NCI-H526 (cell line): ENCODE measurements at regions not wholly inside any gene's neighbourhood (a gene's known extent, or its start where the extent isn't known, plus 50 kb on each side); places are given as distances from the start of the nearest gene placed in this dataset.
"Not testable (repeated sequence)": the region's sequence is repeated elsewhere in the genome, so short reads cannot be mapped to it uniquely, and the experiment has no call there.

ENCODE experiments used
- DNase-seq, 2 experiments: peaks; one replicate each; lab custom pipeline; 2025; lab: John Stamatoyannopoulos, UW

DNA sequence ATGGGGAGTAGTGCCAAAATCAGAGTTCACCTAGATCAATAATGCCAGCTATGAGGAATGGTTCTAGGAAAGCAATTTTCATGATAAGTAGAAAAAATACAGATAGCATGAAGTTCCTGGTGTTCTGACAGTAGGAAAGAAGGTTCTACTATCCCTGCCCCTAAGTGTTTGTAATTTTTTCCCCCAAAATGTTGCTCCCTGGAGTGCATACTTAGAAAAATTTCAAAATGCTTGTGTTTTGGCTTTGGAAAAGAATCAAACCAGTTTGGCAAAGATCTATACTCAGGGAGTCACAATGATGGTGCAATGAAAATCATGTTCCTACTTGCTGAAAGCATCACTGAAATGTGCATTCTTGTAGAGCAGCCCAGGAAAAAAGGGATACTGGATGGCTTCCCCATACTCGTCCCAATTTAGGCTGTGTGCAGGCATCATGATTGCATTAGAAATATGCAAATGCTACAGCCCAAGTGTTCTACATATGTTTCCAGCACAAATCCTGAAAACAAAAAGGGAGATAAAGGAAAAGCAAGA is 74.7 kb downstream of the LPAR4 start:
- no peak for DNase-seq

DNA sequence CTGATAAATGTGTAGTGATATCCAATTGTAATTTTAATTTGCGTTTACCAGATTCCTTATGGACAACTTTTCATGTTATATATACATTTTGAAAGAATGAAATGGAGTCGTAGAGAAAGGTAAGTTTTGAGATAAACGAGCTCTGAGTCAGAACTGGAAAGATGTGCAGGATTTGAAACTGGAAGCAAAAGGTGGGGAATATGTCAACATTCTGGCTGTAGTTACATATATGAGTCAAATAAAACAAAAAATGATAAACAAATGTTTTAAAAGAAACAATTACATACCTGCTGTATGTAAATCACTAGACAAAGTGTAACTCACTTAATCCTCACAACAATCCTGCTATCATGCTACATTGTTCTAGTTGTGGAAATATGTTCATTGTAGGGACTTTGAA is 84.0 kb downstream of the LPAR4 start:
- DNase-seq, result no peak

DNA sequence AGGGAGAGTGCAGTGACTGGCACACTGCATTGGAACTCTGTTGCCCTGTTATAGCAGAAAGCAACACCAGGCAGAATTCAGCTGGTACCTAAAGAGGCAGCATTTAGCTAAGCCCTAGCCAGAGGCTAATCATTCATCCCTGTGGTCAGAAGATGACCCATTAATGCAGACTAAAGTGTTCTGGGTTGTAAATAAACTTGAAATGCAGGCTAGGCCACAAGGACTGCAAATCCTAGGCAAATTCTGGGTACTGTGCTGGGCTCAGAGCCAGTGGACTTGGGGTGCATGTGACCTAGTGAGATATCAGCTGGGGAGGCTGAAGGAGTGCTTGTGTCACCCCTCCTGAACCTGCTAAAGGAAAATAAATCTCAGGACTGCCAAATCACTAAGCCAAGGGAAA is 91.2 kb downstream of the LPAR4 start:
- DNase-seq, result peak; percentile 14 to 33

DNA sequence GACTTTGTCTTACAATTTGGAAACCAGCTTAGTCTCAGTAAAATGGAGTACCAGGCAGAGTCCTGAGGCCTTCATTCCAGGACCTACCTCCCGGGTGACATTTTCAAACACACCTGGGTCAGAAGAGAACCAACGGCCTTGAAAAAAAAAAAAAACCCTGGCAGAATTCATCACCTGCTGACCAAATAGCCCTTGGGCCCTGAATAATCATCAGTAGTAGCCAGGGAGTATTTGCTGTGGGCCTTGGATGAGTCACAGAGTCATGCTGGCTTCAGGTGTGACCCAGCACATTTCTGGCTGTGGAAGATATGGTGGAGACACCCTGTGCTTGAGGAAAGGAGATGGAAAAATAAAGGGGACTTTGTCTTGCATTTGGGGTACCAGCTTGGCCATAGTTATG is 92.2 kb downstream of the LPAR4 start:
- no peak for DNase-seq

DNA sequence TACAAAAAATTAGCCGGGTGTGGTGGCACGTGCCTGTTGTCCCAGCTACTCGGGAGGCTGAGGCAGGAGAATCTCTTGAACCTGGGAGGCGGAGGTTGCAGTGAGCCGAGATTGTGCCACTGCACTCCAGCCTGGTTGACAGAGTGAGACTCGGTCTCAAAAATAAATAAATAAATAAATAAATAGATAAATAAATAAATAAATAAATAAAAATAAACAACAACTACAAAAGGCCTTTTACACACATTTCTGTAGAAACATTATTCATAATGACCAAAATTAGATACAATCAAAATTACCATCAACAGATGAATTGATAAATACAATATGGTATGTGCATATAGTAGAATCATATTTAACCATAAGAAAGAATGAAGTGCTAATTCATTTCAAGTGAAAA is 96.7 kb downstream of the LPAR4 start:
- not testable (repeated sequence) for DNase-seq

DNA sequence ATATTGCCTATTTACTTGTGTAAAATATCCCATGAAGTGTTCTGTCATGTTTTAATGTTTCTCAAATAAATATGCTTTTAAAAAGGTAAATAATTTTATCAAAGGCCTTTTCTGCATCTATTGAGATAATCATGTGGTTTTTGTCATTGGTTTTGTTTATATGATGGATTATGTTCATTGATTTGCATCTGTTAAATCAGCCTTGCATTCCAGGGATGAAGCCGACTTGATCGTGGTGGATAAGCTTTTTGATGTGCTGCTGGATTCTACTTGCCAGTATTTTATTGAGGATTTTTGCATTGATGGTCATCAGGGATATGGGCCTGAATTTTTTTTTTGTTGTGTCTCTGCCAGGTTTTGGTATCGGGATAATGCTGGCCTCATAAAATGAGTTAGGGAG is 63.9 kb upstream of the P2RY10 start:
- peak; percentile 17 to 39 for DNase-seq

DNA sequence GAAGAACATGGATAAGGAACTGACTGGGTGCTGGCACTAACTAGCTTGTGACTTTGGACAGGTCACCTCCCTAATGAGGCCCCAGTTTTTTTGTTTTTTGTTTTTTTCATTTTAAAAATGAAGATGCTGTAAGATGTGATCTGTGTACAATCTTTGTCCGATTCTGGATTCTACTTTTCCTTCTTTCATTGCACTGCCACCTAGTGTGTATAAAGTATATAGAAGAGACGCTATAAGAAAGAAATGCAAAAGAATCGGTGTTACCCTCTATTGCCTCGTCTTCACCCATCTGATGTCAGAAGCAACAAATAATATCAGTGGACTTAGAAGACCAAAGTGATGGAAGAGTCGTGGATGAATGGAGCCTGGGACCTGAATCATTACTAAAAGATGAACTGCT is 58.6 kb upstream of the P2RY10 start:
- DNase-seq, result peak; percentile 7 to 55
